ENCODE measurements at regions not wholly inside any gene's neighbourhood (a gene's known extent, or its start where the extent isn't known, plus 50 kb on each side); places are given as distances from the start of the nearest gene placed in this dataset.

DNA sequence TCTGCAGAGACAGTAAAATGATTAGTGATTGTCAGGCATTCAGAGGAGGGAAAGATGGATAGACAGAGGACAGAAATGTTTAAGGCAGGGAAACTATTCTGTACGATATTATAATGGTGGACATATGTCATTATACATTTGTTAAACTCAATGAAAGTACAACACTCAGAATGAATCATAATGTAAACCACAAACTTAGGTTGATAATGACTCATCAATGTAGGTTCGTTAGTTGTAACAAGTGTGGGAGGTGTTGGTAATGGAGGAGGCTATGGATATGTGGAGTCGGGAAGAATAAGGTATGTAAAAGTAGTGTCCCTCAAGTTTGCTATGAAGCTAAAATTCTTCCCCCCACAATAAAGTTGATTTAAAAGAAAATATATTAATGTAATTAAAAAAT, 455.0 kb downstream of the BRINP3 start (continued):
- no peak for TF ChIP-seq HNF4G (IDR thresholded peaks at IDR 0.05)
- no peak for TF ChIP-seq YY1 (IDR thresholded peaks at IDR 0.05)

- Histone ChIP-seq H3K4me1 (ENCODE audit: control insufficient read depth in 4 of 4, insufficient read depth in 4 of 4, low read length in 3 of 4) (no peaks in the 10 kb centered on the region), H3K9me3 (ENCODE audit: control insufficient read depth in 4 of 4, low read length in 3 of 4) (no peaks in the 10 kb centered on the region), H3K27me3 (ENCODE audit: control insufficient read depth in 4 of 4, insufficient read depth in 4 of 4, low read length in 3 of 4) (no peaks in the 10 kb centered on the region), H3K4me3 (ENCODE audit: low read depth in 1 of 3, low read length in 3 of 3) (no peak overlapping the region), H3K9ac (ENCODE audit: low read depth in 1 of 2, low read length in 2 of 2) (no peak overlapping the region), H3K36me3 (ENCODE audit: control insufficient read depth in 4 of 4, insufficient read depth in 3 of 4, low read depth in 1 of 4, low read length in 3 of 4) (no peaks in the 10 kb centered on the region), H3K27ac (ENCODE audit: low read depth in 1 of 2, low read length in 2 of 2) (no peak overlapping the region)
- DNase-seq (ENCODE audit: low spot score): no peak
- no peak for TF ChIP-seq HNF4G (IDR thresholded peaks at IDR 0.05)
- TF ChIP-seq TAF1 (conservative IDR thresholded peaks at IDR 0.05): no peak
- no peak for TF ChIP-seq NR2F2 (IDR thresholded peaks at IDR 0.05)
- TF ChIP-seq HNF4A (conservative IDR thresholded peaks at IDR 0.05): no peak
- TF ChIP-seq FOXA2 (IDR thresholded peaks at IDR 0.05): no peak
- TF ChIP-seq RAD21 (IDR thresholded peaks at IDR 0.05): no peak
- TF ChIP-seq, protein P1, sequence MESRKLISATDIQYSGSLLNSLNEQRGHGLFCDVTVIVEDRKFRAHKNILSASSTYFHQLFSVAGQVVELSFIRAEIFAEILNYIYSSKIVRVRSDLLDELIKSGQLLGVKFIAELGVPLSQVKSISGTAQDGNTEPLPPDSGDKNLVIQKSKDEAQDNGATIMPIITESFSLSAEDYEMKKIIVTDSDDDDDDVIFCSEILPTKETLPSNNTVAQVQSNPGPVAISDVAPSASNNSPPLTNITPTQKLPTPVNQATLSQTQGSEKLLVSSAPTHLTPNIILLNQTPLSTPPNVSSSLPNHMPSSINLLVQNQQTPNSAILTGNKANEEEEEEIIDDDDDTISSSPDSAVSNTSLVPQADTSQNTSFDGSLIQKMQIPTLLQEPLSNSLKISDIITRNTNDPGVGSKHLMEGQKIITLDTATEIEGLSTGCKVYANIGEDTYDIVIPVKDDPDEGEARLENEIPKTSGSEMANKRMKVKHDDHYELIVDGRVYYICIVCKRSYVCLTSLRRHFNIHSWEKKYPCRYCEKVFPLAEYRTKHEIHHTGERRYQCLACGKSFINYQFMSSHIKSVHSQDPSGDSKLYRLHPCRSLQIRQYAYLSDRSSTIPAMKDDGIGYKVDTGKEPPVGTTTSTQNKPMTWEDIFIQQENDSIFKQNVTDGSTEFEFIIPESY (IDR thresholded peaks at IDR 0.05): no peak
- TF ChIP-seq SP1 (IDR thresholded peaks at IDR 0.05): no peak
- TF ChIP-seq, protein P2, sequence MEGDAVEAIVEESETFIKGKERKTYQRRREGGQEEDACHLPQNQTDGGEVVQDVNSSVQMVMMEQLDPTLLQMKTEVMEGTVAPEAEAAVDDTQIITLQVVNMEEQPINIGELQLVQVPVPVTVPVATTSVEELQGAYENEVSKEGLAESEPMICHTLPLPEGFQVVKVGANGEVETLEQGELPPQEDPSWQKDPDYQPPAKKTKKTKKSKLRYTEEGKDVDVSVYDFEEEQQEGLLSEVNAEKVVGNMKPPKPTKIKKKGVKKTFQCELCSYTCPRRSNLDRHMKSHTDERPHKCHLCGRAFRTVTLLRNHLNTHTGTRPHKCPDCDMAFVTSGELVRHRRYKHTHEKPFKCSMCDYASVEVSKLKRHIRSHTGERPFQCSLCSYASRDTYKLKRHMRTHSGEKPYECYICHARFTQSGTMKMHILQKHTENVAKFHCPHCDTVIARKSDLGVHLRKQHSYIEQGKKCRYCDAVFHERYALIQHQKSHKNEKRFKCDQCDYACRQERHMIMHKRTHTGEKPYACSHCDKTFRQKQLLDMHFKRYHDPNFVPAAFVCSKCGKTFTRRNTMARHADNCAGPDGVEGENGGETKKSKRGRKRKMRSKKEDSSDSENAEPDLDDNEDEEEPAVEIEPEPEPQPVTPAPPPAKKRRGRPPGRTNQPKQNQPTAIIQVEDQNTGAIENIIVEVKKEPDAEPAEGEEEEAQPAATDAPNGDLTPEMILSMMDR (IDR thresholded peaks at IDR 0.05; ENCODE audit: low read depth, low read length, missing input control): no peak
- TF ChIP-seq ATF3 (IDR thresholded peaks at IDR 0.05): no peak
- no peak for TF ChIP-seq FOXA1 (IDR thresholded peaks at IDR 0.05)
- TF ChIP-seq GABPA (IDR thresholded peaks at IDR 0.05 in 1 of 2, conservative IDR thresholded peaks at IDR 0.05 in 1 of 2): no peak
- no peak for TF ChIP-seq JUND (IDR thresholded peaks at IDR 0.05)
- no peak for TF ChIP-seq REST (IDR thresholded peaks at IDR 0.05)
- TF ChIP-seq EGR1 (IDR thresholded peaks at IDR 0.05; ENCODE audit: low read depth in 2 of 2): no peak
- TF ChIP-seq MAX (IDR thresholded peaks at IDR 0.05): no peak
- no peak for TF ChIP-seq RXRA (IDR thresholded peaks at IDR 0.05)
- TF ChIP-seq YY1 (IDR thresholded peaks at IDR 0.05): no peak
- WGBS: 76% methylated on average over 1 of the region's 1 CpG
Measured at GRCh38 chr1:190029441-190029840, 448.2 kb downstream of the BRINP3 start.

Measured in liver (tissue), 8 donors.